ENCODE measurements at regions not wholly inside any gene's neighbourhood (a gene's known extent, or its start where the extent isn't known, plus 50 kb on each side); places are given as distances from the start of the nearest gene placed in this dataset.

DNA sequence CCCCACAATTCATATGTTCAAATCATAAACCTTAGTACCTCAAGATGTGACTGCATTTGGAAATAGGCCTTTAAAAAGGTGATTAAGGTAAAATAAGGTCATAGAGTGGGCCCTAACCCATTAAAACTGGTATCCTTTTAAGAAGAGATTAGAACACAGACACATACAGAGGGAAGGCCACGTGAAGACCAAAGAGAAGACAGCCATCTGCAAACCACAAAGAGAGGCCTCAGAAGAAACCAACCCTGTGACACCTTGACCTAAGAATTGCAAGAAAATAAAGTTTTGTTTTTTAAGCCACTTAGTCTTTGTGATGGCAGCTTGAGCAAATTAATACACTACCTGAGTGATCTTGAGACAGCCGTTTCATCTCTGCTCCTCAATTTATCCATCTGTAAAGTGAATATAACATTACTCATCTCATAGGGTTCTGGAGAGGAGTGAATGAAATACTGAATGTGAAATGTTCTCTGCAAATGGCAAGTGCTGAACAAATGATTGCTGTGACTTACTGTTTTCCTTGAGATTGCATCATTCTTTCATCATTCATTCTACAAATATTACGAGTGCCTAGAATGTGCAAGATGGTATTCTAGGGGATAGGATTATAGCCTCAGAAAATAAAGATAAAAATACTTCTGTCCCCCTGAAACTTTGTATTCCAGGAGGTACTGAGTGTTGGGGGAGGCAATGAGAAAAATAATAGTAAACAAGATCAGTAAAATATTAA is 222.0 kb upstream of the CDH13 start:
- no peak for DNase-seq

DNA sequence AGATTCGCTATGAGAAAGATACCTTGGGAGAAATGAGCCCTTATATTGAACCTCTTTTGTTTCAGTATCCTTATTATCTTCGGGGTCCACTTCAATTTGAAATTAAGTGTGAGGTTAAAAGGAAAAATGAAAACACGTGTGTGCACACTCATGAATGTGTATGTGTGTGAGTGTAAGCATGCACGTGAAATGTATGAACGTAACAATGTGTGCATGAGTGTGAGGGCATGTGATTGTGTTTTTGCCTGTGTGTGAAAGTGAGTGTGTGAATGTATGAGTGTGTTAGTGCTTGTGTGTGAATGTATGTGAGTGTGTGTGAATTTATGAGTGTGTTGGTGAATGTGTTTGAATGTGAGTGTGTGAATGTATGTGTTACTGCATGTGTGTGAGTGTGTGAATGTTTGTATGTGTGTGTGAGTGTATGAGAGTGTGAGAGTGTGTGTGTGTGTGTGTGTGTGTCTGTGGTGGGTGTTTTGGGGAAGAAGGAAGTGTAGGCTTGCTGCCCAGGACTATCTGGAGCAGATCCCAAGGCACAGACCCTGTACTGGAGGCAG is 224.0 kb upstream of the CDH13 start:
- no peak for DNase-seq

DNA sequence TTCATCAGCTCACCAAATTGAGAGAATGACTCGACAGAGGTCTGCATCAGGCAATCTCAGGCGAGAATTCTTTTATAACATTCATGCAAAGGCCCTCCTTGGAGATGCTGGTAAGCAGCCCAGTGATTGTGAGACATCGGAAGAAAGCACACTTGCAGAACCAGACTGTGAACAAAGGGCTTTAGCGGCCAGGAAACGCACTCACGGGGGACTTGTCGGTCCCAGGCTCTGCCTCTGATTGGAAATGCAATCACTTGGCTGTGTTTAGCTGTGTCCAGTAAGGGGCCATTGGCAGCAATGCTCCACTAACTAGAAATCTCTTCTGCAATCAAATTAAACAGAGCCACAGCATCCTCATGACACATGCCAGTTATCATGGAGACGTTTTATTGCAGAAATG is 226.7 kb upstream of the CDH13 start:
- DNase-seq: no peak

DNA sequence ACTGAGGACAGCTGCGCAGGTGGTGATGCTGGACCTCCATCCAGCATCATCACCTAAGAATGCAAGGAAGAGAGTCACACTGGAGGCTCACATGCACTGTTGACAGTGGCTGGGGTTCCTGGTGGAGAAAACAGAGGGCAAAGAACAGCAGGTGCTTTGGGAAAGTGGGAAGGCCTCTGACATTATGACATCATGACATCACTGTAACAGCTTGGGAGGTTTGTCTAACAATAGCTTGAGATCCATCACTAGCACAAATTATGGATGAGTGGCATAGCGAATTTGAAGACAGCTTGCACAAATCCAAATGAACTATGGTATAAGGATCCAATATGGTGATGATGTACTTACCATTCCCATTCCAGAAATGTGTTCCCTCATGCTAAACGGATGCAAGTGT is 226.5 kb upstream of the MPHOSPH6 start:
- no peak for DNase-seq

DNA sequence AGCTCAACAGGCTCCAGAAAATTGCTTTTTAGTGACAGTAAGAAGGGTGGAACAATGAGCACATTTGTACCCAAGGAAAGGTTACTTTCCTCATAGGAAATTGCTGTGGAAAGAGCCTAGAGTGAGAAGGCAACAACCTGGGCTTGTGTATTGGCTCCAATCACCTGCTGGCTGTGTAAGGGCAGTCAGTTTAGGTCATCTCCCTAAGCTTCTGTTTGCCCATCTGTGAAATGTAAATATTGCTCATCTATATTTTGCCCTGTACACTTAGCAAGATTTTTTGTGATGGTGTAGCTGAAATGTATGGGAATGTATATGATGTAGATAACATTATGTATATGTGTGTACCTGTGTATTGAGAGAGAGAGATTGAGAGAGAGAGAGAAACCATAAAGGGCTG is 225.2 kb upstream of the MPHOSPH6 start:
- DNase-seq: no peak

DNA sequence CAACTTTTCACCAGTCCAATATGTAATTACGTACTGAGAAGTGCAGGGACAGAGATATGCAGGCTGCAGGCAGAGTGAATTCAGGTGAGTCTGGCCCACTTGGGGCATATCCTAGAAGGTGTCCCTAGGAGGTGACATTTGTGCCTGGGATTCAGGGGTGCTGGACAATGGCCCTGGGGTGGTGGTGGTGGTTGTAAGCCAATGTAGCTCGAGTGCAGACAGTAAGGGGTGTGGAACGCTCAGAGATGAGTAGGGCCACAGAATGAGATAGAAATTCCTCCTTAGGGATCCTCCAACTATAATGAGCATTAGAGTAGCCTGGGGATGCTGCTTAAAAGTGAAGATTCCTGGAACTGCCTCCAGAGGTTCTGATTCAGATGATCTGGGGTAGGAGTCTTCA is 221.7 kb upstream of the MPHOSPH6 start:
- no peak for DNase-seq

DNA sequence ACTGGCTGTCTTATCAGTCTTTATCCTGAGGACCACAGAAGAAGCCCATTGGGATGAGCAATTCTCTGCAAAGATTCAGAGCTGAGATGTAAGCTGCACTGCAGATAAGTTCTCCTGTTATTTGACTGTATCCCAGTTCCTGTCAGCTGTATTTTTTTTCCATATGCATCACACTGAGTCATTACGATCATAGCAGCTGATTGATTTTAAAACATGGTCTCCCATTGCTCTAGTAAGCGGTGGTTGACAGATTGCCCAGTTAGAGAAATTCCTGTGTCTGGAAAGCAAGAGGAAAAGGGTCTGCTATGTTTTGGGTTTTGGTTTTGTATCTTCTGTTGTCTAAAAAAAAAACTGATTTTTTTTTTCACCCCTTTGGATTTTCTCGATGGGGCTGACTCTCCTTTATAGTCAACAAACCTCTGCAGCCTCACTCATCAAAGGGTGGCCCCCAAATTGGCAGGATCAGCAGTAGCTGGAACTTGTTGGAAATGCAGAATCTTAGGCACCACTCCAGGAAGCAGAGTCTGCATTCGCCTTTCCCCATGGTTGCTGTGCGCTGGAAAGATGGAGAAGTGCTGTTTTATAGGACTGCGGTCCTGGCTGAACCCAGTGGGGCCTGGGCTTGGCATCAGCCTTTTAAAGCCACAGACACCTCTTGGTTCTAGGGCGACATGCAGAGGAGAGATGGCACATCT is 220.1 kb upstream of the MPHOSPH6 start:
- DNase-seq: no peak

DNA sequence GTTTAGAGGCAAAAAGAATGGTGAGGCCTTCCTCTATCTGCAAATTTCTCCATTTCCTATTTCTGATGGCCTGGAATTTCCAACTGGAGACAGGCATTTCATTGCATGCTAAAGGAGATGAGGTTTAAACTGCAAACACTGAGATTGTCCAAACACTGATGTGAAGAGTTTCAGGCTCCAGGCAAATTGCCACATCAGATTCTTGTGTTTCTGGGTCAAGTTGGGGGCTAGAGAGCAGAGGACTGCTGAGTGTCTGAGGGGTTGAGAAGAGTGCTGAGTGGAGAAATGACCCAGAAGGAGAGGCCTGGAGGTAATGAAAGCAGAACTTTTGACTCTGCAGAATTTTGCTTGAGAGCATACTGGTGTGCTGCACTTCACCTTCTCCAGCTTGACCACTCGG is 216.7 kb upstream of the MPHOSPH6 start:
- no peak for DNase-seq

DNA sequence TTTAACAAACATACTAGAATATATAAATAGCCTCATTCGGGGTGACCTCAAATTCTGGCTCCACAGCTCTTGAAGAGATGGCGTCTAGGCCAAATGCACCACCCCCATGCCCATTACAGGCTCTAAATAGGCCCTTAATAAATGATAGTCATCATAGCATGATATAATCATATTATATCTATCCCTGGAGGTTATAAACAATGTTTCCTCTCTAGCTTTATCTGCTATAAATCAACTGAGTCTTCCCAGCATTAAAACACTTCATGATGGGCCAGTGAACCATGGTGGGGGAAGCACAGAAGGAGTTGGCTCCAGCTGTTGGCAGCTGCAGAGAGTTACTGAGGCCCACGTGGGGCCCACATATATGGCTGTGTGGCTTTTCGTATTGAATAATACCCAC is 214.9 kb upstream of the MPHOSPH6 start:
- no peak for DNase-seq

DNA sequence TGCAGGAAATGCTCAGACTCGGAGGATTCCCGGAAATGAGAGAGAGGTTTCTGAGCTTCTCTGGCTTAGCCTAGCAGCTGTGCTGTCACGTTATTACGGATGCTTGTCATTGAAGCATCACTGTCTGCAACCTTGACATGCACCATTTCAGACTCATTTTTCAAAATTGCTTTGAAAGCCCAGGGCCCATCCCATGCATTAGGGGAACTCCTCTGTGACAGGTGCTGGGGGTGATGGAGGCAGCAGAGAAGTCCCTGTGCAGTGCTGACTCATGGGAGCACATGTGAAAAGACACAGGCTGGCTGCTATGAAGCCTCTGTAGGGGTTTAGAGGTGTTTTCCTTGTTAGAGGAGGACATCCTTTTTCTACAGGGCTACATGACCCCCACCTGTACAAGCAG is 214.0 kb upstream of the MPHOSPH6 start:
- no peak for DNase-seq

DNA sequence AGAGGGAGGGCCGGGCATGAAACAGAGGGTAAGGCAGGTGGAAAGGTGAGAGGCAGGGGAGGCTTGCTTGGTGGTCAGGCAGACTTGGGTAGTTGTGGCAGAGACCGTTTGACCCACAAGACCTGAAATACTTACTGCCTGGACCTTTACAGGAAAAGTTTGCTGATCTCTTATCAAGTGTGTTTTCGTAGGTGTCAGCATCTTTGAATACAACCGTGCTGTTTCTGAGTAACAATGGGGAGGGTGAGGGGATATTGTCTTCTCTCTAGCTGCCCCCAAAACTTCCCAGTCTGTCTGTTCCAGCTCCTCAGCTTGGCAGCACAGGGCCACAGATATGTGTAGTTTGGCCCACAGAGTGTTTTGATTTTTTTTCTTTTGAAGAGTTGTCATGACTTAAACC is 212.5 kb upstream of the MPHOSPH6 start:
- DNase-seq: no peak

DNA sequence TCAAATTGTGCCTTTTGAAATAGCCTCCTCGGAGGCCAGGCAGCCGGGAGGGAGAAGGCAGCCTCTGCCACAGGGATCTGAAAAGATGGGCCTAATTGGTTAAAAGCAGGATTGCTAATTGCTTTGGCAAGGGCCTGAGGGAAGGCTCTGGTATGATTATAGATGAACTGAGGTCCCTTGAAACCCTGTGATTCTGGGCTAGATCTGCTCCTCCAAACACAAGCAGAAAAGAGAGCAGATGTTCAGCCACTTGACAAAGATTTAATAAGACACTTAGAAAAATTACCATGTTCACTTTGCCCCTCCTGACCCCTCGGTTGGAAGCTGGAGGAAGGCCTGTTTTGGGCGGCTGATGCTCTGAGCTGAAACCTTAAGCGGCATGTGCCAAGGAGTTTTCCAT is 209.5 kb upstream of the MPHOSPH6 start:
- DNase-seq: no peak

DNA sequence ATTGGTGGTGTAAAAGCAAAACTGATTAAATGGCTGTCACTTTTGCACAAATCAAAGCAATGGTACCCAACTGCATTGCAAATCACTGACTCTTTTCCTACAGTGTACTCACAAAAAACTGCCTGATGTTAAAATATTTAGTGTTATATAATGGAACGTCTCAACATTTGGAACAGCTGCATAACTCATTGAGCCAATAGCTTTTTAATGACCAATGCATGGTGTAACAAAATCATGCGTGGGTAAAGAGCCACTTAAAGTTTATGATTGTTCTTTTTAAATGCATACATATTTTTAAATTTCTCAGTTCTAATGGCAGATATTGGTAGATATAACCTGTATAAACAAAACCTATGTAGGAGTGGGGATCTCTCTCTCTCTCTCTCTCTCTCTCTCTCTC is 204.0 kb upstream of the MPHOSPH6 start:
- no peak for DNase-seq

DNA sequence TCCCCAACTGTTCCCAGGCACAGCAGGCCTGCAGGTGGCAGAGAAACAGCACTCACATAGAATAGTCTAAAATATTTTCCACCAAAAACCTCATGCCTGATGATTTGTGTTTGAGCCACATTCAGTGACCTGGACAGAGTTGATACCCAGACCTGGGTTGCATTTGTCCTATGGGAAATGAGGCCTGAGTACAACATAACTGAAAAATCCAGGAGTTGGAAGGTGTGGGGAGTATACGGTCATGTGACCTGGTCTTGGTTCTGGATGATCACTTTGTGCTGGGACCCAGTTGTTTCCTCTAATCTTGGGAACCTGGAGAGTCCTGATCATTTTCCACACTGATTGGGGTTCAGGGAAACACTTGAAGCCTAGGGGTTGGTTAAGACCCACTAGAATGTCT is 200.3 kb upstream of the MPHOSPH6 start:
- no peak for DNase-seq

DNA sequence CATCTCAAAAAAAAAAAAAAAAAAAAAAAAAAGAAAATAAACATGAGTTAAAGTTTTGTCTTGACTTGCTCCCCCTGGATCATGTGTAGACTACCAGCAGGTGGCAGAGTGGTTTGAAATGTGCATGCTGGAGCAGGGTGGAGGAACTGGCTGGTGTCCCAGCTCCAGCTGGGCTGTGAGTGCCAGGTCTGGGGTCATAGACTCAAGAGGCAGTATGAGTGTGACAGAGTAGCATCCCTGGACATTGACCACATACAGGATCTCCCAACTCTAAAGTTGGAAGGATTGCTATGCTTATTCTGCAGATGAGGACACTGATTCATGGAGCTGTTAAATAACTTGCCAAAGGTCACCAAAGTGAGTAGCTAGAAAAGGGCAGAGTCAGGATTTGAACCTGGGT is 198.0 kb upstream of the MPHOSPH6 start:
- no peak for DNase-seq

DNA sequence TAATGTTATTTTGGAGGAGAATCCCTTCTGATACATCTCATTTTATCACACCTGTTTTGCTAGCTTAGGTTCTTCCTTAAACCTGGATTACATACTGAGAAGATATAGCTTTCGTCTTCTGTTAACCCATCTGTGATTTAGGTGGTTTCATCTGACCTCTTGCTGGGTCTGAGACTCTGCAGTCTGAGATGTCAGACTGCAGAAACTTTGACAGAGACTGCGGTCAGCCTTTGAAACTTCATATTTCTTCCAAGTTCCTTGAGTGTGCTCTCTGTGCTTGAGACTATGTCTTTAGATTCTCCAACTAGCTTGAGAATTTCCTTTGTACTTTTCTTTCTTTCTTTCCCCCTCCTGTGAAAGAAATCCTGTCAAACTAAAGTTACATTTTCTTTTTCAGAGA is 196.4 kb upstream of the MPHOSPH6 start:
- DNase-seq: no peak

DNA sequence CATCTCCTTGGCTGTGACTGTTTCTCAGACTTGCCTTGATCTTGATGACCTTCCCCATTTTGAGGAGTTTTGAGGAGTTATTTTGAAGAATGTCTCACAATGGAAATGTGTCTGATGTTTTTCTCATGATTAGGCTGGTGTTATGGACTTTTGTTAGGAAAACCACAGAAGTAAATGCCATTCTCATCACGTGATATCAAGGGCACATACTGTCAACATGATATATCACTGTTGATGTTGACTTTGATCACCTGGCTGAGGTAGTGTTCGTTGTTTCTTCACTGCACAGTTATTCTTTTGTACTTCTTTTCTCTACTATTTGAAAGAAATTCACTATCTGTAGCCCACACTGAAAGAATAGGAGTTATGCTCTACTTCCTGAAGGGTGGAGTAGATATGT is 194.7 kb upstream of the MPHOSPH6 start:
- no peak for DNase-seq

DNA sequence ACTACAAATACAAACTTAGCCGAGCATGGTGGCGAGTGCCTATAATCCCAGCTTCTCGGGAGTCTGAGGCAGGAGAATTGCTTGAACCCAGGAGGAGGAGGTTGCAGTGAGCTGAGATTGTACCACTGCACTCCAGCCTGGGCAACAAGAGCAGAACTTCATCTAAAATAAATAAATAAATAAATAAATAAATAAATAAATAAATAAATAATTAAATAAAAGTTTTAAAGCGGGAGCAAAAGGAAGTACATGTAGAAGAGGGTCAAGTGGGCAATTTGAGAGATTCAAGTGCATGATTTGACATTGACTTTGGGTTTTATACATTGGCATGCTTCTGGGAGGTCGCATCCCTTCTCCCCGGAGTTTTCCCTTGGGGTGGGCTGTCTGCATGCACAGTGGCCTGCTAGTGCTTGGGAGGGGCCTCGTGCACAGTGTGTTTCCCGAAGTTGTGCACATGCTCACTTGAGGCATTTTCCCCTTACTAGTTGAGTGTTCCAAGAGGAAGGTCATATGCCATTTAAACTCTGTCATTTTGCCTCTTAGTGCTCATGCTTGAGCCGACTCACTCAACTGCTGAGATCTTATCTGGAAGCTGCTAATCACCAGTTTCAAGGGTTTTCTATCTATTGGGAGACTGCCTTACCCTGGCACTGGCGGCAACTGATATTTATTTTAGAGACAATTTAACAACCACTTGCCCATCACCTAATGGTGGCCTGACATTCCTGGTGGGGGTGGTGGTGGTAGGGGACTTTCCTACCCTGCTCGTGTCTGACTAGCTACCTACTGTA is 193.2 kb upstream of the MPHOSPH6 start:
- DNase-seq: no peak

DNA sequence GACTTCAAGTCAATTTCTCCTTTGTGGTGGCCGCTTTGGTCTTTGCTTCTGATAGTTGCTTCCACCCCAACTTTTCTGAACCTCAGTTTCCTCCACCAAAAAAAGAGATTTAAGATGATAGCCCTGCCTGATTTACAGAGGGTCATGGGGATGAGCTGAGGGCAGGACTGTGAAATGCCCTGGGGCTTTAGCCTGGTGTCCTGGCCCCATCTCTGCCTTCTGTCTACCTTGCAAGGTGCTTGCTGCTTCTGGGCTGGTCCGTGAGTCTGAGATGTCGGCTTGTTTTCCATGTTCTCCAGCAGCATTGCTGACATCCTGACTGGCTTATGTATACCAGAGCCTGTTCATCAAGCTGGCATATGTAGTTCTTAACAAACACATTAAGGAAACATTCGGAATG is 191.9 kb upstream of the MPHOSPH6 start:
- no peak for DNase-seq

DNA sequence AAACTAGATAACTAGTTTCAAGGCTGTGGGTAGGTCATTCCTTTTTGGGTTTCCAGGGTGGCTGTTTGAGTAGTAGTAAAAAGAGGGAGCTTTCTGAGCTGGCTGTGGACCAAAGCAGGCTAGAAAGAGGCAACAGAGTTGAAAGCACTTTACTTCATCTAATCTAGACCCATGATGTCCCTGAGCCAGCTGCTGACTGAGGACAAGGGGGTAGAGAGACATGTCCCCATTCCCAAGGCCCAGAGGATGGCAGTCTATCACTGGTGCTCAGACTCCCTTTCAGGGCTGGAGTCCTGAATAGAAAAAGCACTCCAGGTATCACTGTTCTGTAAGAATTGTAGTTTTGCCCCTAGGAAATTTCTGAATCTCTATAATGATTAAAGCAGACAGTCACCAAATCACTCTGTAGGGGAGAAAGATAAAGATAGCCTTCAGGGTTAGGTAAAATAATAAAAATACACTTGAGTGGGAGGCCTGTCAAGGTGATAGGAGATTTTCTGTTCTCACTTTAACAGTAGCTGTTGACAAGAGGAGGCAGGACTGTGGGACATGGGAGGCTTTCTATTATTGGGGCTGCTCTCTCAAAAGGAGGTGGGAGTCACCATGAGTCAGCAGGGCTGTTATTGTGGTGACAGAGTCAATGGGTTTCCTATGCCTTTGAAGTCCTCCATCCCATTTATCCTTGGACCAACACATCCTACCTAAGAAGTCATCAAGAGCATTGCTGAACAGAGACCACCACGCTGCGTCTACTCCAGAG is 190.2 kb upstream of the MPHOSPH6 start:
- no peak for DNase-seq

DNA sequence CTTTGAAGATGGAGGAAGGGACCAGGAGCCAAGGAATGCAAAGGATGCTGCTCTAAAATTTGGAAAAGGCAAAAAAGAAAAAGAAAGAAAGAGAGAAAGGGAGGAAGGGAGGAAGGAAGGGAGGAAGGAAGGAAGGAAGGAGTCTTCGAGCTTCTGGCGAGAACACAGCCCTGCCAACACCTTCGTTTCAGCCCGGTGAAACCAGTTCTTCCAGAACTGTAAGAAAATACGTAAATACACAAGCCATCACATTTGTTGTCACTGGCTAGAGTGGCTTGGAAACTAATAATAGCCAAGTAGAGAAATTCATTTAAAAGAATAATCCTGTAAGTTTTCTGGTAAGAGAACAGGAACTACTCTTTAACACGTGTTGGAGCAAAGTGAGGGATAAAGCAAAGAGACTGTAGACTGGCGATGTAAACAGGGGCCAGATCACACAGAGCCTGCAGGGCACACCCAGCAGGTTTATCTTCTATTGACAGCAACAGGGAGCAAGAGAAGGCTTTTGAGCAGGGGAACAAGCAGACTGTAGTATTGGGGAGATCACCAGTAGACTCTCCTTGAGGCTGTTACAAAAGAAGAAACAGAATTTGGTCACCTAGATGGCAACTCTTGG is 188.7 kb upstream of the MPHOSPH6 start:
- DNase-seq: no peak

DNA sequence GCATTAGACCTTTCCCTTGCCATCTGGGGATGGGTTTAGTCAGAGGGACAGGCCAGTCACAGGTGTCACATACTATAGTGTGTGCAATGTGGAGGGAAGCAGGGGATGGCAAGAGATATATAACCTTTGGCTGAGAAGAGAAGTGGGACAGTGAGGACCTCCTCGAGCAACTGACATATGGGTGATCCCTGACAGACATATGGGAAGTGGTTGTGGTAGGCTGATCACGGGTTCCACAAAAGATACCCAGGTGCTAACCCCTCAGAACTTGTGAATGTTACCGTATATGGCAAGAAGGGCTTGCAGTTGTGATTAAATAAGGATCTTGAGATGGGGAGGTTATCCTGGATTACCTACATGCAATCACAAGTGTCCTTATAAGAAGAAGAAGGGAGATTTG is 188.1 kb upstream of the MPHOSPH6 start:
- no peak for DNase-seq

DNA sequence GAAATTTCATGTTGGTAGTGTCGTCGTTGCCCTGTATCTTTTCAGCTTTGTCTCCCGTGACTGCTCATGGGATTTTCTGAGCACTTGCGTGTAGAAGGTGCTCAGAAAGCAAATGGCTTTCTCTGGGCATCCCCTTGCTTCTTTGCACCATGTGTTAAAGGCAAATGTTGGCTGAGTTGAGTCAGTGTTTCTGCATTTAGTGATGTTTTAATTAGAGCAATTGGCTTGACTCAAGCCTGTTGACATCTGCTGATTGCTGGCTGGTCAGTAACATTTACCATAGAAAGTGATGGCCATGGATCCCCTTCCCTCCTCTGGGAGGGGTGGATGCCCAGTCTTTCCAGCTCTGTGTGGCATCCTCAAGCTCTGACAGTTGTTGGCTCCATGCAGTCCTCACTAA is 187.2 kb upstream of the MPHOSPH6 start:
- DNase-seq: no peak

Measured in NK-92 treated with Interleukin-12 subunit alpha and Interleukin-12 subunit beta, amount 100 ng/mL, for 24 hours (cell line).